SK-N-SH treated with all-trans-retinoic acid at 6 μM for 48 hours (cell line): ENCODE measurements at regions not wholly inside any gene's neighbourhood (a gene's known extent, or its start where the extent isn't known, plus 50 kb on each side); places are given as distances from the start of the nearest gene placed in this dataset.

ENCODE experiments used
- ARNTL ChIP-seq: fragments of 450-650 bp; formaldehyde crosslinking; IDR thresholded peaks from 2 replicates; pipeline ENCODE4 v1.5.0; 2020; ENCODE audit warnings: low read depth, mild to moderate bottlenecking, moderate library complexity, borderline replicate concordance
- GLIS3 ChIP-seq: fragments of 250-450 bp; sonication (Bioruptor Pico); IDR thresholded peaks from 2 replicates; pipeline ENCODE4 v1.5.0; 2020; ENCODE audit warnings: mild to moderate bottlenecking, moderate library complexity
- PATZ1 ChIP-seq: fragments of 250-450 bp; sonication (Bioruptor Pico); IDR thresholded peaks from 2 replicates; pipeline ENCODE4 v1.8.0; 2020; ENCODE audit warnings: mild to moderate bottlenecking, moderate library complexity, borderline replicate concordance
- POU6F1 ChIP-seq: fragments of 250-450 bp; sonication (Bioruptor Pico); IDR thresholded peaks from 2 replicates; pipeline ENCODE4 v1.8.0; 2021; ENCODE audit warnings: low read depth, mild to moderate bottlenecking, moderate library complexity, borderline replicate concordance
- PPARA ChIP-seq: fragments of 250-450 bp; sonication (Bioruptor Pico); IDR thresholded peaks from 2 replicates; pipeline ENCODE4 v1.5.0; 2020; ENCODE audit warnings: mild to moderate bottlenecking, borderline replicate concordance
- RARB ChIP-seq: fragments of 250-450 bp; sonication (Bioruptor Pico); IDR thresholded peaks from 2 replicates; pipeline ENCODE4 v1.8.0; 2021; ENCODE audit warnings: mild to moderate bottlenecking, moderate library complexity
- SNAI2 ChIP-seq: fragments of 250-450 bp; sonication (Bioruptor Pico); IDR thresholded peaks from 2 replicates; pipeline ENCODE4 v1.5.0; 2020; ENCODE audit warnings: mild to moderate bottlenecking, moderate library complexity
- TOX ChIP-seq: fragments of 250-450 bp; sonication (Bioruptor Pico); IDR thresholded peaks from 2 replicates; pipeline ENCODE4 v1.8.0; 2021; ENCODE audit warnings: mild to moderate bottlenecking, moderate library complexity, borderline replicate concordance
- ZFP30 ChIP-seq: fragments of 450-650 bp; formaldehyde crosslinking; IDR thresholded peaks from 2 replicates; pipeline ENCODE4 v1.5.0; 2022; ENCODE audit warnings: mild to moderate bottlenecking, moderate library complexity
- TF ChIP-seq, protein P1 (sequence below): fragments of 250-450 bp; sonication (Bioruptor Pico); IDR thresholded peaks from 2 replicates; pipeline ENCODE4 v1.5.1; 2020; ENCODE audit warnings: low read depth, mild to moderate bottlenecking, moderate library complexity

- no peak for TF ChIP-seq ZFP30 (CRISPR knock-in tag)
- no peak for TF ChIP-seq PPARA
- TF ChIP-seq ARNTL (CRISPR knock-in tag), result no peak
- TF ChIP-seq PATZ1 (CRISPR knock-in tag), result no peak
- TF ChIP-seq POU6F1 (CRISPR knock-in tag), result no peak
- no peak for TF ChIP-seq TOX (CRISPR knock-in tag)
- no peak for TF ChIP-seq GLIS3 (CRISPR knock-in tag)
- no peak for TF ChIP-seq SNAI2 (CRISPR knock-in tag)
- no peak for TF ChIP-seq RARB (CRISPR knock-in tag)
- TF ChIP-seq, protein P1, sequence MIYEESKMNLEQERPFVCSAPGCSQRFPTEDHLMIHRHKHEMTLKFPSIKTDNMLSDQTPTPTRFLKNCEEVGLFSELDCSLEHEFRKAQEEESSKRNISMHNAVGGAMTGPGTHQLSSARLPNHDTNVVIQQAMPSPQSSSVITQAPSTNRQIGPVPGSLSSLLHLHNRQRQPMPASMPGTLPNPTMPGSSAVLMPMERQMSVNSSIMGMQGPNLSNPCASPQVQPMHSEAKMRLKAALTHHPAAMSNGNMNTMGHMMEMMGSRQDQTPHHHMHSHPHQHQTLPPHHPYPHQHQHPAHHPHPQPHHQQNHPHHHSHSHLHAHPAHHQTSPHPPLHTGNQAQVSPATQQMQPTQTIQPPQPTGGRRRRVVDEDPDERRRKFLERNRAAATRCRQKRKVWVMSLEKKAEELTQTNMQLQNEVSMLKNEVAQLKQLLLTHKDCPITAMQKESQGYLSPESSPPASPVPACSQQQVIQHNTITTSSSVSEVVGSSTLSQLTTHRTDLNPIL (CRISPR knock-in tag), result no peak
These were observed 61.3 kb upstream of the SH3RF3 start for GRCh38 chr2:109067631-109068125.
